GM06990 (cell line): ENCODE measurements at regions not wholly inside any gene's neighbourhood (a gene's known extent, or its start where the extent isn't known, plus 50 kb on each side); places are given as distances from the start of the nearest gene placed in this dataset.

ENCODE experiments used
- DNase-seq: peaks from one replicate; pipeline ENCODE4 v3.0.0-alpha.2; 2011; ENCODE audit not compliant: insufficient read length; ENCODE audit errors: extremely low read depth
- H3K27me3 ChIP-seq: replicated peaks from 2 replicates; pipeline ENCODE4 v1.6.0; 2011; ENCODE audit warnings: low read length; ENCODE audit not compliant: control insufficient read depth, insufficient read depth
- H3K36me3 ChIP-seq: 2 replicates; pipeline ENCODE4 v1.5.1; 2011; ENCODE audit warnings: low read length; ENCODE audit not compliant: control insufficient read depth, insufficient read depth
- H3K4me3 ChIP-seq: replicated peaks from 2 replicates; pipeline ENCODE4 v1.5.1; 2011; ENCODE audit warnings: low read depth, mild to moderate bottlenecking, control low read depth, low read length
- TF ChIP-seq, protein P1 (sequence below): IDR thresholded peaks from 2 replicates; pipeline ENCODE4 v1.5.1; 2011; ENCODE audit warnings: low read length, control low read depth, mild to moderate bottlenecking, inconsistent platforms; ENCODE audit not compliant: insufficient read depth, poor library complexity, severe bottlenecking

DNA sequence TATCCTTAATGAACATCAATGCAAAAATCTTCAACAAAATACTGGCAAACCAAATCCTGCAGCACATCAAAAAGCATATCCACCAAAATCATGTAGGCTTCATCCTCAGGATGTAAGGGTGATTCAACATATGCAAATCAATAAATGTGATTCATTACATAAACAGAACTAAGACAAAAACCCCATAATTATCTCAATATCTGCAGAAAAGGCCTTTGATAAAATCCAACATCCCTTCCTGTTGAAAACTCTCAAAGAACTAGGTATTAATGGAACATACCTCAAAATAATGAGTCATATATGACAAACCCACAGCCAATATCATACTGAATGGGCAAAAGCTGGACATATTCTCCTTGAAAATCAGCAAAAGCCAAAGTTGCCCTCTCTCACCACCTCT is 54.6 kb upstream of the DEPDC1 start:
- no peaks in the 10 kb centered on the region for H3K36me3 ChIP-seq
- H3K4me3 ChIP-seq = no peak overlapping the region
- no peaks in the 10 kb centered on the region for H3K27me3 ChIP-seq
- no peak for DNase-seq
- TF ChIP-seq, protein P1, sequence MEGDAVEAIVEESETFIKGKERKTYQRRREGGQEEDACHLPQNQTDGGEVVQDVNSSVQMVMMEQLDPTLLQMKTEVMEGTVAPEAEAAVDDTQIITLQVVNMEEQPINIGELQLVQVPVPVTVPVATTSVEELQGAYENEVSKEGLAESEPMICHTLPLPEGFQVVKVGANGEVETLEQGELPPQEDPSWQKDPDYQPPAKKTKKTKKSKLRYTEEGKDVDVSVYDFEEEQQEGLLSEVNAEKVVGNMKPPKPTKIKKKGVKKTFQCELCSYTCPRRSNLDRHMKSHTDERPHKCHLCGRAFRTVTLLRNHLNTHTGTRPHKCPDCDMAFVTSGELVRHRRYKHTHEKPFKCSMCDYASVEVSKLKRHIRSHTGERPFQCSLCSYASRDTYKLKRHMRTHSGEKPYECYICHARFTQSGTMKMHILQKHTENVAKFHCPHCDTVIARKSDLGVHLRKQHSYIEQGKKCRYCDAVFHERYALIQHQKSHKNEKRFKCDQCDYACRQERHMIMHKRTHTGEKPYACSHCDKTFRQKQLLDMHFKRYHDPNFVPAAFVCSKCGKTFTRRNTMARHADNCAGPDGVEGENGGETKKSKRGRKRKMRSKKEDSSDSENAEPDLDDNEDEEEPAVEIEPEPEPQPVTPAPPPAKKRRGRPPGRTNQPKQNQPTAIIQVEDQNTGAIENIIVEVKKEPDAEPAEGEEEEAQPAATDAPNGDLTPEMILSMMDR = no peak

DNA sequence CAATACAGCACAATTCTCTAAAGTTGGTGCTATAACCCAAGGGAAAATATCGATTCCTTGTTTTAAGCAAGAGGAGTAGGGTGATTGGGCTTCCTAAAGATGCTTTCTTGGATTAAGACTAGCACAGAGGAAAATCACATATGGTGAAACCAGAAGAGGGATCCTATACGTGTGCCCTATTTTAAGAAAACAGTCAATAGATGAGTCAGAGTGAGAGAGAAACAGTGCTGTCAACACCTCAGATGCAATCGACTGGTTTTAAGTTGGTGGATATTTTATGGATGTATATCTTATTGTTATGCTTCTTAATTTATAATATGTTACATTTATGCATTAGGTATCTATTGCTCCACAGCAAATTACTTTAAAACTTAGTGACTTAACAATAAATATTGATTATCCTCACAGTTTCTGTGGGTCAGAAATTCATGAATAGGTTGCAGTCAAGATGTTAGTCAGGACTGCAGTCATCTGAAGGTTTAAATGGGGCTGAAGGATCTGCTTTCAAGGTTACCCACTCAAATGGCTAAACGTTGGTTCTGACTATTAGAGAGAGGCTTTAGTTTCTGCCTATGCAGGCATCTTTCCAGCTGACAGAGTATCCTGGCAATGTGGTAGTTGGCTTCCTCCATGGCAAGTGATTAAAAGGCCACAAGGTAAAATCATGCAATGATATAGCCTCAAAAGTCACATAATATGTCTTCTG is 61.6 kb upstream of the DEPDC1 start:
- no peak for DNase-seq
- Histone ChIP-seq H3K27me3 (no peaks in the 10 kb centered on the region), H3K4me3 (no peak overlapping the region), H3K36me3 (no peaks in the 10 kb centered on the region)
- TF ChIP-seq, protein P1 = no peak

DNA sequence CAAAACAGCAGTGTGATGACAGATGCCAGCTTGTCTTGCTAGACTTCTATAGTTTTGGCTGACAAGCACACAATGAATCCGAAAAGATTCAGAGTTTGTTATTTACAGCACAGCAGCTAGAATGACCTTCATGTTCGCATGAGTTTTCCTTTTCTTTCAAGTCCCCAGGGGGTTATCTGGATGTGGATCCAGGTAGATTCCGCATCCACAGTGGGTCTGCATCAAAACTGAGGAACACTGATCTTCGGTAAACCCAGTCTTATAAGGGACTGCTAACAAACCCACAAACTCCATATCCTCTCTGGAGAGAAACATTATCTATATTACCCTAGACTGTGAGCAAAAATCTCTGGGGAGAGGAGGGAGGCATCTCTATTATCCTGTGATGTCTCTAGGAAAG is 69.0 kb upstream of the DEPDC1 start:
- Histone ChIP-seq H3K27me3 (no peaks in the 10 kb centered on the region), H3K4me3 (no peak overlapping the region), H3K36me3 (no peaks in the 10 kb centered on the region)
- DNase-seq = no peak
- TF ChIP-seq, protein P1 = no peak

DNA sequence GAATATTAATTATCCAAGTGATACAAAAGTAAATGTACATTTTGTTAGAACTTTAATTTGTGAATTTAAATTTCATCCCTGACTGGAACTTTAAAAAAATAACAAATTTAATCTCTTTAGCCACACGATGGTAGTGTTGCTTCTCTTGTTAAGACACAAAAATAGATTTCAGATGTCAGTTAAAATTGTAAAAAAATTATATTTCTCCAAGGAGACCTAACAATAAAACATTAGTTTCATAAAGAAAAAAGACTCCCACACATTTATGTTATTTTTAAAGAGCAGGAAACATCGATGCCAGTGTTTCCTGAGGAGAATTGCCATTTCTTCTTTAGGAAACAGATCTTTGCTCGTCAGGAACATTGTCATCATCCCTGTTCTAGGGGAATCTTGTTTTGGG is 74.0 kb upstream of the DEPDC1 start:
- H3K4me3 ChIP-seq = no peak overlapping the region
- H3K27me3 ChIP-seq = no peaks in the 10 kb centered on the region
- TF ChIP-seq, protein P1 = no peak
- DNase-seq = no peak
- H3K36me3 ChIP-seq = no peaks in the 10 kb centered on the region

DNA sequence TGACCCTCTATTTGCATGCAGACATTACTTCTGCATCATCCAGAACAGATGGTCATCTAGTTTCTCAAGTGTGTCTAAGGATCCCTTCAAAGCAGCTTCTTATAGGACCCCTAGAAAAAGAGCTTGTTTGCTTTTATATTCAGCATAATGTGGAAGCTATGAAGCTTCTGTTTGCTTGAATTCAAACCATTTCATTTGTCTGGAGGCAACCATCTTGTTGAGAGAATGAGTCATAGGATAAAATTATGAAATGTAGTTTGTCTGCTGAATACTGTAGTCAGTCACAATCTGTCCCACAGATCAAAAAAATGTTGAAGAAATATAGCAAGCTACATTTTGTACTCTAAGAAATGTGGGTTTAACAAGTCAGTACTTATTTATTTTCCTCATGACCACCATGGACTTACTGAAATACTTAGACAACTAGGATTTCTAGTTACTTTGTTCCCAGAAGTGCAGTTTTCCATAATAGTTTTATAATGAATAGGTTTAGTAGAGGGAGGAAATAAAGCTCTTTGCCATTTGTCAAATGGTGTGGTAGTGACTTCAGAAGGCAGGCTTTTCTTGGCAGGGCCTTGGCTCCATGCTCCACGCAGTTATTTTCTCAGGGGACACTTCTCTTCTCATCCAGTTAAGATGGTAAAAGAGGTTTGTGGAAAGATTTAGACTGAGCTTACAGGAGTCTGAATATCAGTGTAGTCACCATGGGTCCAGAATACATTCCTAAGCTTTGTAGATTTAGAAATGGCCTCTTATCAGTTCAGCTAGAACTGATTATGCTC is 74.8 kb upstream of the DEPDC1 start:
- H3K36me3 ChIP-seq = no peaks in the 10 kb centered on the region

More for the DNA sequence above, 74.8 kb upstream of the DEPDC1 start:
- H3K27me3 ChIP-seq = no peaks in the 10 kb centered on the region
- DNase-seq = no peak
- H3K4me3 ChIP-seq = no peak overlapping the region
- TF ChIP-seq, protein P1 = no peak
